Breast epithelium (tissue), 3 donors: ENCODE measurements at regions not wholly inside any gene's neighbourhood (a gene's known extent, or its start where the extent isn't known, plus 50 kb on each side); places are given as distances from the start of the nearest gene placed in this dataset.

Source experiments
- POLR2A ChIP-seq: fragments of 450-650 bp; IDR thresholded peaks from one replicate; pipeline ENCODE4 v1.6.1; 2016; ENCODE audit warnings: antibody characterized with exemption, mild to moderate bottlenecking, moderate library complexity
- POLR2AphosphoS5 ChIP-seq, 3 donors: sonication (generic); formaldehyde crosslinking; IDR thresholded peaks; one replicate each; pipeline ENCODE4 v1.6.1; 2017; ENCODE audit warnings: antibody characterized with exemption in 3 of 3
- TF ChIP-seq, protein P1 (sequence below), 3 donors: fragments of 450-650 bp; IDR thresholded peaks; one replicate each; pipeline ENCODE4 v1.5.1; 2016 to 2017; ENCODE audit warnings: antibody characterized with exemption in 3 of 3, mild to moderate bottlenecking in 3 of 3, moderate library complexity in 3 of 3

DNA sequence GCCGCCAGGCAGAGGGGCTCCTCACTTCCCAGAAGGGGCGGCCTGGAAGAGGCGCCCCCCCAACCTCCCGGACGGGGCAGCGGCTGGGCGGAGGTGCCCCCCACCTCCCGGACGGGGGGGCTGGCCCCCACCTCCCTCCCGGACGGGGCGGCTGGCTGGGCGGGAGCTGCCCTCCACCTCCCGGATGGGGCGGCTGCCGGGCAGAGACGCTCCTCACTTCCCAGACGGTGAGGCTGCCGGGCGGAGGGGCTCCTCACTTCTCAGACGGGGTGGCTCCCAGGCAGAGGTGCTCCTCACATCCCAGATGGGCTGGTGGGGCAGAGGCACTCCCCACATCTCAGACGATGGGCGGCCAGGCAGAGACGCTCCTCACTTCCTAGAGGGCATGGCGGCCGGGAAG is 389.7 kb upstream of the EYS start:
- TF ChIP-seq, protein P1, sequence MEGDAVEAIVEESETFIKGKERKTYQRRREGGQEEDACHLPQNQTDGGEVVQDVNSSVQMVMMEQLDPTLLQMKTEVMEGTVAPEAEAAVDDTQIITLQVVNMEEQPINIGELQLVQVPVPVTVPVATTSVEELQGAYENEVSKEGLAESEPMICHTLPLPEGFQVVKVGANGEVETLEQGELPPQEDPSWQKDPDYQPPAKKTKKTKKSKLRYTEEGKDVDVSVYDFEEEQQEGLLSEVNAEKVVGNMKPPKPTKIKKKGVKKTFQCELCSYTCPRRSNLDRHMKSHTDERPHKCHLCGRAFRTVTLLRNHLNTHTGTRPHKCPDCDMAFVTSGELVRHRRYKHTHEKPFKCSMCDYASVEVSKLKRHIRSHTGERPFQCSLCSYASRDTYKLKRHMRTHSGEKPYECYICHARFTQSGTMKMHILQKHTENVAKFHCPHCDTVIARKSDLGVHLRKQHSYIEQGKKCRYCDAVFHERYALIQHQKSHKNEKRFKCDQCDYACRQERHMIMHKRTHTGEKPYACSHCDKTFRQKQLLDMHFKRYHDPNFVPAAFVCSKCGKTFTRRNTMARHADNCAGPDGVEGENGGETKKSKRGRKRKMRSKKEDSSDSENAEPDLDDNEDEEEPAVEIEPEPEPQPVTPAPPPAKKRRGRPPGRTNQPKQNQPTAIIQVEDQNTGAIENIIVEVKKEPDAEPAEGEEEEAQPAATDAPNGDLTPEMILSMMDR (IDR thresholded peaks at IDR 0.05): no peak
- TF ChIP-seq POLR2A (no peak), POLR2AphosphoS5 (IDR thresholded peaks at IDR 0.05) (no peak)
